ENCODE measurements at regions not wholly inside any gene's neighbourhood (a gene's known extent, or its start where the extent isn't known, plus 50 kb on each side); places are given as distances from the start of the nearest gene placed in this dataset.
"Not testable (repeated sequence)": the region's sequence is repeated elsewhere in the genome, so short reads cannot be mapped to it uniquely, and the experiment has no call there.

DNA sequence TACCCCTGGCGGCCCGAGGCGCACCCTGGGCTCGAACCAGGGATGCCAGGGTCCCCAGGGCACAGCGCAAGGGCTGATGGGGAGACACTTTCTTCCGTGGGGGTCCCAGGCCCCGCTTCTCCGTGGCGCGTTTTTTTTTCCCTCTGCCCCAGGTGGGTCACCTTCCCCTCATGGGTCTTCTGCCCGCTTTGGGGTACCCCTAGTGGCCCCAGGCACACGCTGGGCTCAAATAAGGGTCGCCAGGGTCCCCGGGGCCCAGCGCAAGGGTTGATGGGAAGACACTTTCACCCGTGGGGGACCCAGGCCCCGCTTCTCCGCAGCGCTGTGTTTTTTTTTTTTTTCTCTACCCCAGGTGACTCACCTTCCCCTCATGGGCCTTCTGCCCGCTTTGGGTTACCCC lies 163.3 kb upstream of the ZNG1F start:
- not testable (repeated sequence) for TF ChIP-seq CTCF (conservative IDR thresholded peaks at IDR 0.05); ZFX (IDR thresholded peaks at IDR 0.05)

Data from C4-2B (cell line).